Dermis blood vessel endothelial cell (primary cell): ENCODE measurements at regions not wholly inside any gene's neighbourhood (a gene's known extent, or its start where the extent isn't known, plus 50 kb on each side); places are given as distances from the start of the nearest gene placed in this dataset.
A peak's percentile ranks its signal among the peaks of the same experiment; 100 is the strongest.
"Not testable (repeated sequence)": the region's sequence is repeated elsewhere in the genome, so short reads cannot be mapped to it uniquely, and the experiment has no call there.

Experiments used
- DNase-seq: peaks from one replicate; pipeline ENCODE4 v3.0.0; 2010

DNA sequence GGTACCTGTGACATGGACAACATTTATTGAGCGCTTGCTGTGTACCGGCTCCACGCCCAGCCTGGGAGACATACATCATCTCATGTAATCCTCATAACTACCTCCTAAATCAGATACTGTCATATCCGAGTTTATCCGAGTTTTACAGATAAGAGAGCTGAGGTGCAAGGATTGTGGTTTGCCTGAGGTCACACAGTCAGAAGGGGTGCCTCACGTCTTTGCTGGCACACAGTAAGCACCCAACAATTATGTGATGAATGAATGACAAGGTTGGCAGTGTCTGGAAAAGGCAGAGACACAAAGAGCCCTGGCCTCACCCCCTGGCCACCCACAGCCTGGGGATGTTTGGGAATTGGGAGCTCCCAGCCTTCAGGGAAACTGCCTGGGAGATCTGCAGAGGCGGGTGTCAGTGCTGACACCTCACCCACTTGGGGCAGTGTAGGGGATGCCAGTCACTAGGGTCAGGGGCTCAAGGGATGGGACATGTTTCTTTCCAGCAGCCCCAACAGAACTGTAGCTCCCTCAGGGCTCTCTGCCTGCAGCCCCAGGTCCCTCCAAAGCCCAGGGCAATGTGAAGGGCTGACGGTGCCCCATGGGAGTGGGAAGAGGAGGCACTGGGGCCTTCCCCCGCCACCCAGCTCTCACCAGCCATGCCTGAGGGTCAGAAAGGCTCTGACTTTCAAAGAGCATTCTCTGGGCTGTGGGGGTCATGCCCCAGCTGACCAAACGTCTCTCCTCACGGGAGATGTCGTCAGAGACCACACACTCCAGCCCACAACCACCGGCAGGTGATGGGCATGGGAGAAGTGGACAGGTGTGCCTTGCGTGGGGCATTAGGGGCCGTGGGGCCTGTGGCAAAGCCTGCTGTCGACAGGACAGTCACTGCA is 157.5 kb downstream of the ZFP36L2 start:
- no peak for DNase-seq

GRCh38 chr2:43068041-43068533 is 158.3 kb downstream of the ZFP36L2 start:
- DNase-seq = no peak

DNA sequence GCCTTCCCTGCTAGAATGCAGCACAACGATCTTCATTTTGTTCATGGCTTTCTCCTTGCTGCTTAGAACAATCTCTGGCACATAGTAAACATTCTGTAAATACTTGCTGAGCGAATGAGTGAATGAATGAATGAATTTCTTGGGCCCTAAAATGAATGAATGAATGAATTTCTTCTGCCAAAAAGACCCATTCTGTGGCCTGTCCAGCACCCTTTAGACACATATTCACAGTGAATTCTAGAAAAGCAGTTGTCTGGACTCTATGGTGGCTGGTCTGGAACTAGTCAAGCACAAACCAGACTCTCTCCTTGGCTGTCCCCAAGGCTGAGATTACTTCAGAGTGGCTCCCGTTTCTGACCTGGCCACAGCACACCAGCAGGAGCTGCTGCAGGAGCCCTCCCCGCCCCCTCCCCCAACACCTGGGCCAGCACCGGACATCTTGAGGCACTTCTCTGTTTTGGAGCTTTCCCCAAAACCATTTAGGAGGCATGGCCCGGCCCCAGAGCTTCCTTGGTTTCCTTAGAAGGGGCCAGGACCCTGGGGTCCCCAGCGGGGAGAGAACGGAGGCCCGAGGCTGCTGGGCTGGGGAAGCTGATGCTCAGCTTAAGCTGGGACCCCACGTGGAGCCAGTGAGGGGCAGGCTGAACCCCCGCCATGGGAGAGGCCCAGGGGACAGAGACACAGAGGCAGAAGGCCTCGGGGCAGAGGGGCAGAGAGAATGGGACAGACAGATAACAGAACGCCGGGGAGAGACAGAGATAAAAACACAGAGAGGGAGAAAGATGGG is 159.0 kb downstream of the ZFP36L2 start:
- DNase-seq = no peak

DNA sequence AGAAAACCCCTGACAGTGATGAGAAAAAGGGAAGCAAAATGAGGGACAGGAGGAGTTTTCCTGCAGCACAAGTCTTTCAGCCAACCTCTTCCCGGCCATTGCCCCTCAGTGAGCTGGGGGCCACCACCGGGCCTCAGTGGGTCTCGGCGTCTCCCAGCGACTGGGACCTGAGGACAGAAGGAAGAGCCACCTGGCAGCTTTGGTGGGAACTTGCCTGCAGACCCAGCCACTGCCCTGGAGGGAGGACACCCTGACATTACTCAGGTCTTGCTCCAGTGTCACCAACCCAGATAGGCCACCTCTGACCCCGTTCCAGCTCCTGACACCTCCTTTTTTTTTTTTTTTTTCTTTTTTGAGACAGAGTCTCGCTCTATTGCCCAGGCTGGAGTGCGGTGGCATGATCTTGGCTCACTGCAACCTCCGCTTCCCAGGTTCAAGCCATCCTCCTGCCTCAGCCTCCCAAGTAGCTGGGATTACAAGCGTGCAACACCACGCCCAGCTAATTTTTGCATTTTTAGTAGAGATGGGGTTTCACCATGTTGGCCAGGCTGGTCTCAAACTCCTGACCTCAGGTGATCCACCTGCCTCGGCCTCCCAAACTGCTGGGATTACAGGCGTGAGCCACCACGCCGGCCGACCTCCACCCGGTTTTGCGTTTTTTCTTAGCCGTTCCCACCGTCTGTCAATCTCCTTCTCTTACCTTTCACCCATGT is 159.7 kb downstream of the ZFP36L2 start:
- not testable (repeated sequence) for DNase-seq

GRCh38 chr2:43065871-43066270 is 160.5 kb downstream of the ZFP36L2 start:
- no peak for DNase-seq

GRCh38 chr2:43065036-43065435 is 161.4 kb downstream of the ZFP36L2 start:
- no peak for DNase-seq

- DNase-seq = not testable (repeated sequence)
These were observed 163.3 kb downstream of the ZFP36L2 start for GRCh38 chr2:43063096-43063495.

GRCh38 chr2:43062058-43062457 is 164.3 kb downstream of the ZFP36L2 start:
- no peak for DNase-seq

- DNase-seq = no peak
These were observed 165.9 kb downstream of the ZFP36L2 start for GRCh38 chr2:43060390-43061016.

DNA sequence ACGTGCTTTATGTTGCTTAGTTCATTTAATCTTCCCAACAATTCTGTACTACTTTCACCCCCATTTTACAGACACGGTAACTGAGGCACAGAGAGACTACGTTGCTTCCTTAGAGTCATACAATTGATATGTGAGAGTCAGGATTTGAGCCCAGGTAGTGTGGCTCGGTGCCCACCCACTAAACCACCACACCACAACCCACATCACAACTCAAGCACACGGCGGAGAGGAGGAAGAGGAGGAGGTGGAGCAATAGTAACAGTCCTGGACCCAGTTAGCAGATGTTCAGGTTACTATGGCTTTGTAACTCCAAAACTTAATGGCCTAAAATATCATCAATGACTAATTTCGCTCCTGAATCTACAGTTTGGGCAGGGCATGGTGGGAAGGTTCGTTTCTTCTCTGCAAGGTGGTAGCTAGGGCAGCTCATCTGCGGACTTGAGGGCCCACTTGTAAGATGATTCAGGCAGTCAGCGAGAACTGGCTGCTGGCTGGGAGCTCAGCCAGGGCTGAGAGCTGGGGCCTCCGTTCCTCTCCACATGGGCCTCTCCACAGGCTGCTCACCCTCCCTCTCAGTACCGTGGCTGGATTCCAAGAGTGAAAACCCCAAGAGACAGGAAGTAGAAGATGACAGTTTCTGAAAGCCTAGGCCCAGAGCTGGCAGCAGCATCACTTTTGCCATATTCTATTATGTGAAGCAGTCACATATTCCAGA is 167.1 kb downstream of the ZFP36L2 start:
- peak; percentile 71 for DNase-seq

GRCh38 chr2:43058726-43059110 is 167.7 kb downstream of the ZFP36L2 start:
- DNase-seq = no peak

DNA sequence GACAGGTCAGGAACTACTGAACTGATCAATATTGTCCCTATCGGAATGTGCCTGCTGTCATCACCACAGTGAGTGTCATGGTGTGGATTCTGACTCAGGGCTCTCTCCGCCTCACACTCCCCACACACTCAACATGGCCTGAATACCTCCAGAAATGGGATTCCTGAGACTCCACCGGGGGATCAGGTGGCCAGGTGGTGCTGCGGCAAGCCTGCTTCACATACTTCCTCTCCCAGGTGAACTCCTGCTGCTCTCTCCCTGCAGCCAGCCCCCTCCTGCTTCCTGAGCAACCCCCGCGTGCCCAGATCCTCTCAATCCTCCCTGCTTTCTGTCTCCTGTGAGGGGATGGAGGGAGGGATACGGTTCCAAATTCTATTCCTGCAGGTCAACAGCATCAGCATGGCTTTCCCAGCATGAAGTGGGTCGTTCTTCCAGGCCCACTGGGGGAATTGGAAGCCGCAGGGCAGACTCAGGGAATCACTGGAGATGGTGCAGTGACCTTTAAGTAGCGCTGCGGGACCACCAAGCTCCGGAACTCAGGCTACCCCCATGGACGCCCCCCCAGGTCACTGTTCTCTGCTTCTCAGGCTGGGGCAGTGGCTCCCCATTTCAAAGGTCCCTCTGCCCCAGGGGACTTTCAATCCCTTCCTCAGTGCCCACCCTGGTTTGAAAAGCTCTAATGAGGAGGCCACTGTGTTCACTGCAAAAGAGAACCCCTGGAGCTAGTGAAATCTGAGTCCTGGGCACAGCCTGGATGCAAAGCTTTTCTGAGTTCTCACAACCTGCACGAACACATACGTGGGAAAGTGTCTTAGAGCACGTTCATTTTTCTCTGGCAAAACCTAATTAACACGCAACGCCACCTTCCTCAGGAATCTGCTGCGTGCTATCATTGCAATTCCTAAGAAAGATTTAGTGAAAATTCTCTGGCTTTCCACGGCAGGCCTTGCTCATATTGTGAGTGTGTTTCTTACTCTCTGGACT is 168.4 kb downstream of the ZFP36L2 start:
- DNase-seq = no peak

DNA sequence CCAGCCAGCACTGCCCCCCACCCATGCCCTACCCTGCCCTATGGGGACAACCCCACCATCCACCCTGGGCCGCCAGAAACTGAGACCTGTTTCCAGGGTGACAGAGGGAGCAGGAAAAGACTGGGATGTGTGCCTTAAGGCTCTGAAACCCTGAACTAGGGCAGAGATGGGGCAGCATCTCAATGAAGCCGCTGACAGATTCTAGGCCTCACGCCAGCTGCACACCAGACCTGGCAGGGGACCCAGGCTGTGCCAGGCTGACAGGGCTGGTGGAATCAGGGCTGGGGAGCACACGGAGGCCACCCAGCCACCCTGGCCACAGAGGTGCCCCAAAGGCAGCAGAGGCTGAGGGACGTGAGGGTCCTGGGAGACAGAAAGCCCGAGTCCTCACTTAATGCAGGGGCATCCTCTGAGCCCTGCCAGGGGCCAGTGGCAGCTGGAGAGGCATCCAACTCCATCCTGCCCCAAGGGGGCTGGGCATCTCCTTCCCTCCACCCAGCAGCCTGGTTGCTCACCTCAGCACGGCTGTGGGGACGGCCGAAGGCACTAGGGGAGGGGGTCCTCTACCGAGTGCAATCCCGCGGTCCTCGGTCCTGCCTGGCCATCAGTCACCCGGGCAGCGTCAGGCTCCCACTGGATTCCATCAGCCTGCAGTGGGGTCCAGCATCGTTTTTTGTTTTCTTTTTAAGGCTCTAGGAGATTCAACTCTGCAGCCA is 169.2 kb downstream of the ZFP36L2 start:
- no peak for DNase-seq

- no peak for DNase-seq
These were observed 170.4 kb downstream of the ZFP36L2 start for GRCh38 chr2:43055985-43056384.

- DNase-seq = no peak
These were observed 171.1 kb downstream of the ZFP36L2 start for GRCh38 chr2:43055086-43055912.

DNA sequence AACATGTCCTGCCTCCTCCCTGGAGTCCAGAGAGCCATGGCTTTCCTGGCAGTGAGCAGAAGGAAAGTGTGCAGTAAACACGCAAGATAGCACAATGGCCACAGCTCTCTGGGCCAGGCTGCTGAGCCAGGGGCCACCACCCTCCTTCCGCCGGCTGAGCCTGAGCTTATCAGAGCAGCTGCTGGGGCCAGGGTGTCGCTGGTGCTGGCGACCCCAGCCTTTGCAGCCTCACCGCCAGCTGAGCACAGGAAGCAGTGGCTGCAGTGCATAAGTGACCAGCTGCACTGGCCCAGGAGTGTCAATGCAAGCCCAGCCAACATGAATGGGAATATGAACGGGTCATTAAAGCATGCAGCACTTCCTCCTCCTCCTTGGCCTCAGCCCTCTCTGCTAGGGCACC is 172.0 kb downstream of the ZFP36L2 start:
- DNase-seq = no peak

- DNase-seq = no peak
These were observed 173.5 kb downstream of the ZFP36L2 start for GRCh38 chr2:43052944-43053306.

GRCh38 chr2:43052204-43052943 is 174.0 kb downstream of the ZFP36L2 start:
- no peak for DNase-seq
